K562 (cell line): ENCODE measurements at regions not wholly inside any gene's neighbourhood (a gene's known extent, or its start where the extent isn't known, plus 50 kb on each side); places are given as distances from the start of the nearest gene placed in this dataset.

Source experiments
- ATAC-seq: fragments of 200-7000 bp; cut with Tn5 transposase; 3 replicates; pipeline ENCODE4 v1.9.1; 2020; ENCODE audit warnings: moderate library complexity
- BruUV-seq: library from RNA; stranded (reverse); fragments of 400-500 nt; replicated peaks from 2 replicates; lab custom pipeline; 2021; lab: Mats Ljungman, UMichigan
- CTCF ChIA-PET: fragments of 300-600 bp; formaldehyde crosslinking; extraction: SDS; loops from one replicate; lab custom pipeline; 2021; ENCODE audit warnings: low intra/inter-chr PET ratio; lab: Yijun Ruan, JAX
- POLR2A ChIA-PET: fragments of 300-600, 350-650 bp; sonication (Branson Sonifier 250); formaldehyde crosslinking; extraction: SDS; loops from one replicate; lab custom pipeline; 2021; ENCODE audit warnings: antibody characterized with exemption, inconsistent platforms; lab: Yijun Ruan, JAX
- DNase-seq, 4 experiments: peaks; one replicate each; pipeline versions ENCODE4 v3.0.0 to v3.0.0-alpha.2; 2011 to 2018; ENCODE audit warnings: low spot score in 3 of 4, mixed read lengths in 3 of 4; ENCODE audit errors: extremely low read depth in 1 of 4
- FAIRE-seq: peaks from 2 replicates; lab custom pipeline; 2011; peaks lifted over from hg19 to GRCh38; lab: Jason Lieb, UNC
- H2AFZ ChIP-seq: 2 replicates; pipeline ENCODE4 v1.6.0; 2011; ENCODE audit warnings: low read depth, low read length, control low read depth, inconsistent platforms
- H3K27ac ChIP-seq: fragments of 200-600 bp; 3 replicates; pipeline ENCODE4 v1.8.0; 2011; ENCODE audit warnings: low read depth, mild to moderate bottlenecking, control low read depth, inconsistent platforms, low read length, moderate library complexity, mixed read lengths; ENCODE audit errors: extremely low read depth
- H3K27me3 ChIP-seq, 2 experiments: fragments of 300-600 bp in 1 of 2; 2 replicates in 1 of 2; 3 replicates in 1 of 2; pipeline versions ENCODE4 v1.6.0 to v1.8.0; 2011; ENCODE audit warnings: inconsistent platforms in 2 of 2, low read length in 2 of 2, mild to moderate bottlenecking in 1 of 2, mixed read lengths in 1 of 2, moderate library complexity in 1 of 2; ENCODE audit not compliant: control insufficient read depth in 2 of 2, insufficient read depth in 2 of 2
- H3K36me3 ChIP-seq: fragments of 300-600 bp; 3 replicates; pipeline ENCODE4 v1.8.0; 2011; ENCODE audit warnings: mild to moderate bottlenecking, low read length, inconsistent platforms; ENCODE audit not compliant: control insufficient read depth, insufficient read depth
- H3K4me1 ChIP-seq, 2 experiments: fragments of 200-600 bp in 1 of 2; replicated peaks in 1 of 2; 2 replicates in 1 of 2; 3 replicates in 1 of 2; pipeline versions ENCODE4 v1.5.1 to v1.8.0; 2011; ENCODE audit warnings: inconsistent platforms in 2 of 2, low read length in 2 of 2, mild to moderate bottlenecking in 1 of 2, mixed read lengths in 1 of 2, moderate library complexity in 1 of 2; ENCODE audit not compliant: control insufficient read depth in 2 of 2, insufficient read depth in 2 of 2
- H3K4me2 ChIP-seq: 2 replicates; pipeline ENCODE4 v1.6.1; 2011; ENCODE audit warnings: low read length, control low read depth, inconsistent platforms, mixed read lengths; ENCODE audit not compliant: insufficient read depth
- H3K4me3 ChIP-seq: fragments of 200-600 bp; sonication (generic), shearing (Covaris generic); 2 replicates; pipeline ENCODE4 v1.5.1; 2016; ENCODE audit warnings: control low read depth, inconsistent platforms
- H3K79me2 ChIP-seq: fragments of 200-600 bp; 3 replicates; pipeline ENCODE4 v1.8.0; 2011; ENCODE audit warnings: low read length, inconsistent platforms; ENCODE audit not compliant: control insufficient read depth, insufficient read depth
- H3K9ac ChIP-seq, 2 experiments: 2 replicates each; pipeline versions ENCODE4 v1.6.0 to v1.6.1; 2011; ENCODE audit warnings: low read depth in 2 of 2, low read length in 2 of 2, control low read depth in 1 of 2, inconsistent platforms in 1 of 2, mild to moderate bottlenecking in 1 of 2, mixed read lengths in 1 of 2; ENCODE audit not compliant: insufficient read depth in 1 of 2
- H3K9me1 ChIP-seq: one replicate; pipeline ENCODE4 v1.6.0; 2011; ENCODE audit warnings: inconsistent platforms, mild to moderate bottlenecking, low read length, moderate library complexity; ENCODE audit not compliant: control insufficient read depth, insufficient read depth
- H3K9me3 ChIP-seq: replicated peaks from 2 replicates; pipeline ENCODE4 v1.5.1; 2011; ENCODE audit warnings: low read depth, low read length, inconsistent platforms; ENCODE audit not compliant: control insufficient read depth, insufficient read depth
- H4K20me1 ChIP-seq: replicated peaks from 2 replicates; pipeline ENCODE4 v1.6.1; 2011; ENCODE audit warnings: low read length, inconsistent platforms, mixed read lengths; ENCODE audit not compliant: control insufficient read depth, insufficient read depth
- CBFA2T2 ChIP-seq: fragments of 450-650 bp; conservative IDR thresholded peaks from 2 replicates; pipeline ENCODE4 v1.6.1; 2017; ENCODE audit warnings: mild to moderate bottlenecking
- CEBPG ChIP-seq, 3 experiments: fragments of 200-800 bp in 1 of 3; sonication (Bioruptor generic) in 1 of 3; sonication (generic) in 1 of 3; formaldehyde crosslinking in 1 of 3; IDR thresholded peaks in 2 of 3; conservative IDR thresholded peaks in 1 of 3; 2 replicates each; pipeline versions ENCODE4 v1.6.1 to v1.8.0; 2016 to 2022; ENCODE audit warnings: missing compliant biosample characterization in 2 of 3, missing genetic modification characterization in 2 of 3, mild to moderate bottlenecking in 1 of 3, missing genetic modification reagents in 1 of 3
- EHMT2 ChIP-seq: fragments of 450-650 bp; IDR thresholded peaks from 2 replicates; pipeline ENCODE4 v1.6.1; 2018; ENCODE audit warnings: antibody characterized with exemption
- ELF4 ChIP-seq: fragments of 450-650 bp; formaldehyde crosslinking; IDR thresholded peaks from 2 replicates; pipeline ENCODE4 v1.4.0; 2022; ENCODE audit warnings: missing genetic modification characterization
- EWSR1 ChIP-seq: fragments of 450-650 bp; IDR thresholded peaks from 2 replicates; pipeline ENCODE4 v1.6.1; 2018; ENCODE audit warnings: borderline replicate concordance, mild to moderate bottlenecking, low read depth, moderate library complexity; ENCODE audit not compliant: partially characterized antibody
- FOXJ2 ChIP-seq: fragments of 200-800 bp; sonication (Bioruptor generic); IDR thresholded peaks from 2 replicates; pipeline ENCODE4 v1.6.1; 2016; ENCODE audit warnings: missing genetic modification characterization, missing compliant biosample characterization
- GTF2F1 ChIP-seq: IDR thresholded peaks from 2 replicates; pipeline ENCODE4 v1.6.1; 2011; ENCODE audit warnings: low read depth, low read length, improper control_type of control experiment
- LCOR ChIP-seq: sonication (generic); formaldehyde crosslinking; IDR thresholded peaks from 2 replicates; pipeline ENCODE4 v1.8.0; 2022; ENCODE audit warnings: mild to moderate bottlenecking, missing genetic modification reagents
- MTA1 ChIP-seq: fragments of 450-650 bp; IDR thresholded peaks from 2 replicates; pipeline ENCODE4 v1.6.1; 2017; ENCODE audit warnings: borderline replicate concordance
- MTA2 ChIP-seq: fragments of 450-650 bp; IDR thresholded peaks from 2 replicates; pipeline ENCODE4 v1.6.1; 2016; ENCODE audit warnings: low read depth
- PRMT5 ChIP-seq: sonication (generic); formaldehyde crosslinking; IDR thresholded peaks from 2 replicates; pipeline ENCODE4 v1.5.0; 2020; ENCODE audit warnings: missing genetic modification reagents
- SMAD1 ChIP-seq: fragments of 150-350 bp; IDR thresholded peaks from 2 replicates; pipeline ENCODE4 v1.6.1; 2014; ENCODE audit warnings: low read length, low read depth; ENCODE audit not compliant: partially characterized antibody
- TOE1 ChIP-seq, 2 experiments: fragments of 450-650 bp in 1 of 2; sonication (generic) in 1 of 2; formaldehyde crosslinking in 1 of 2; IDR thresholded peaks; 2 replicates each; pipeline versions ENCODE4 v1.7.1 to v1.8.0; 2016 to 2022; ENCODE audit warnings: borderline replicate concordance in 2 of 2, mild to moderate bottlenecking in 2 of 2, antibody characterized with exemption in 1 of 2, inconsistent platforms in 1 of 2, low read depth in 1 of 2, missing genetic modification reagents in 1 of 2, moderate library complexity in 1 of 2
- ZNF766 ChIP-seq: fragments of 200-800 bp; sonication (Bioruptor generic); conservative IDR thresholded peaks from 2 replicates; pipeline ENCODE4 v1.6.1; 2016; ENCODE audit warnings: missing genetic modification characterization, missing compliant biosample characterization
- ZNF778 ChIP-seq: fragments of 450-650 bp; formaldehyde crosslinking; IDR thresholded peaks from 2 replicates; pipeline ENCODE4 v1.4.0; 2020; ENCODE audit warnings: mild to moderate bottlenecking, moderate library complexity
- WGBS: fragments of 100-300 bp; shearing (Covaris generic); methylation state at CpG from one replicate; pipeline ENCODE4 v1.1.6; 2016; ENCODE audit warnings: low coverage, mixed read lengths; ENCODE audit not compliant: insufficient coverage; ENCODE audit errors: missing lambda C conversion rate; 5-methylcytosine and 5-hydroxymethylcytosine counted together
- in situ Hi-C: fragments of 300-500 bp; cut with MboI; formaldehyde crosslinking; loops from 4 replicates; pipeline ENCODE4 v1.15.0; 2018; ENCODE audit warnings: inconsistent platforms, mixed read lengths
- intact Hi-C: fragments of 100-400 bp; cut with micrococcal nuclease; formaldehyde crosslinking; loops from 2 replicates; pipeline ENCODE4 v1.14.2; 2022
- TF ChIP-seq, protein P1 (sequence below), 2 experiments: fragments of 450-650 bp; IDR thresholded peaks; 2 replicates each; pipeline ENCODE4 v1.6.1; 2016
- TF ChIP-seq, protein P2 (sequence below): sonication (generic); formaldehyde crosslinking; IDR thresholded peaks from 2 replicates; pipeline ENCODE4 v1.9.0; 2022; ENCODE audit warnings: mild to moderate bottlenecking, missing genetic modification reagents

DNA sequence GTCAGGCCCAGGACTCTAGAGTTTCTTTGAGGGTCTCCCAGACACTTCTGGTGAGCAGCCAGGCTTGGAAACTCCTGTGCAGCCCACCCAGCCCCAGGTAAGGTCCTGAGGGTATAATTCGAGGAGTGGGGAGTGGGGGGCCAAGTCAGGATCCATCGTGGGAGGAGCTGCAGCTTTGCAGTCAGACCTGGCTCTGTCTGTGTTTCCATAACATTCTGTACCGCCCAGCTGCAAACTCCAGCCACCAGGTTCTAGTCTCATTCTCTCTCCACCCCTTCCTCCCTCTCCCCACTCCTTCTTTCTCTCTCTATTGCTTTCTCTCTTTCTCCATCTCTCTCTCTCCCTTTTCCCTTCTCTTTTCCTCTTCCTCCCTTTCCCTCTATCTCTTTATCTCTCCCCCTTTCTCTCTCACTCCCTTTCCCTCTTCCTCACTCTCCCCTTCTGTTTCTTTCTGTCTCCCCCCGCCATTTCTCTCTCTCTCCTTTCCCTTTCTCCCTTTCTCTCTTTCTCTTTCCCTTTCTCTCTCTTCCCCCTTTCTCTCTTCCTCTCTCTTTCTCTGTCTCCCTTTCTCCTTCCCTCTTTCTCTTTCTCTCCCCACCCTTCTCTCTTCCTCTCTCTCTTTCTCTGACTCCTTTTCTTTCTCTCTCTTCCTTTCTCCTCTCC, 127.2 kb downstream of the MN1 start (continued):
- TF ChIP-seq EHMT2, result 0 out of 2 replicates have a peak, but pooled peaks have one; percentile 15
- TF ChIP-seq MTA1, result peak; percentile 27; the same call in 1 of the 2 replicates
- TF ChIP-seq ELF4 (CRISPR knock-in tag), result 0 out of 2 replicates have a peak, but pooled peaks have one; percentile 33
- TF ChIP-seq MTA2, result peak; percentile 8; the same call in 1 of the 2 replicates
- TF ChIP-seq, protein P1, sequence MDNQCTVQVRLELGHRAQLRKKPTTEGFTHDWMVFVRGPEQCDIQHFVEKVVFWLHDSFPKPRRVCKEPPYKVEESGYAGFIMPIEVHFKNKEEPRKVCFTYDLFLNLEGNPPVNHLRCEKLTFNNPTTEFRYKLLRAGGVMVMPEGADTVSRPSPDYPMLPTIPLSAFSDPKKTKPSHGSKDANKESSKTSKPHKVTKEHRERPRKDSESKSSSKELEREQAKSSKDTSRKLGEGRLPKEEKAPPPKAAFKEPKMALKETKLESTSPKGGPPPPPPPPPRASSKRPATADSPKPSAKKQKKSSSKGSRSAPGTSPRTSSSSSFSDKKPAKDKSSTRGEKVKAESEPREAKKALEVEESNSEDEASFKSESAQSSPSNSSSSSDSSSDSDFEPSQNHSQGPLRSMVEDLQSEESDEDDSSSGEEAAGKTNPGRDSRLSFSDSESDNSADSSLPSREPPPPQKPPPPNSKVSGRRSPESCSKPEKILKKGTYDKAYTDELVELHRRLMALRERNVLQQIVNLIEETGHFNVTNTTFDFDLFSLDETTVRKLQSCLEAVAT (IDR thresholded peaks at IDR 0.05), result 0 out of 4 replicates have a peak, but pooled peaks of 1 of the 2 experiments have one; percentile 21

GRCh38 chr22:27676545-27677213, 124.9 kb downstream of the MN1 start:
- in situ Hi-C loops (no loop called here), intact Hi-C loops (no loop called here)
- H3K27ac ChIP-seq, result no peak overlapping the region
- no peaks in the 10 kb centered on the region for H4K20me1 ChIP-seq
- ATAC-seq (no peak), FAIRE-seq (no peak), DNase-seq (no peak)
- no TSS peak for BruUV-seq
- ChIA-PET CTCF (no interaction called here), POLR2A (no interaction called here)
- peaks cover 3 to 12% of the 10 kb centered on the region in 2 experiments; a peak in 4 of 5 replicates for H3K4me1 ChIP-seq
- H3K9me3 ChIP-seq, result no peaks in the 10 kb centered on the region
- H2AFZ ChIP-seq, result no peak overlapping the region
- 21% methylated on average over 4 of the region's 4 CpGs for WGBS
- no peaks in the 10 kb centered on the region for H3K36me3 ChIP-seq
- no peak overlapping the region for H3K4me3 ChIP-seq
- H3K79me2 ChIP-seq, result no peaks in the 10 kb centered on the region
- H3K27me3 ChIP-seq, result no peaks in the 10 kb centered on the region
- no peak overlapping the region for H3K9ac ChIP-seq
- H3K4me2 ChIP-seq, result no peak overlapping the region
- no peaks in the 10 kb centered on the region for H3K9me1 ChIP-seq
- TF ChIP-seq, protein P1 (IDR thresholded peaks at IDR 0.05), result no peak
- TF ChIP-seq TOE1 (IDR thresholded peaks at IDR 0.05; ENCODE audit: borderline replicate concordance), result peak; percentile 84
- TF ChIP-seq TOE1 (CRISPR knock-in tag; IDR thresholded peaks at IDR 0.05; ENCODE audit: borderline replicate concordance, low read depth), result no peak
- TF ChIP-seq PRMT5 (CRISPR knock-in tag), result no peak
- TF ChIP-seq ZNF778, result no peak
- TF ChIP-seq LCOR (CRISPR knock-in tag), result no peak
- no peak for TF ChIP-seq EWSR1
- TF ChIP-seq, protein P2, sequence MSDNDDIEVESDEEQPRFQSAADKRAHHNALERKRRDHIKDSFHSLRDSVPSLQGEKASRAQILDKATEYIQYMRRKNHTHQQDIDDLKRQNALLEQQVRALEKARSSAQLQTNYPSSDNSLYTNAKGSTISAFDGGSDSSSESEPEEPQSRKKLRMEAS (CRISPR knock-in tag), result no peak
- peak; percentile 36; the same call in 1 of the 2 replicates for TF ChIP-seq CBFA2T2
- no peak for TF ChIP-seq ZNF766 (CRISPR knock-in tag)
- no peak for TF ChIP-seq GTF2F1
- TF ChIP-seq FOXJ2, result no peak
- TF ChIP-seq CEBPG (CRISPR knock-in tag; IDR thresholded peaks at IDR 0.05), result no peak
- TF ChIP-seq CEBPG (tag; conservative IDR thresholded peaks at IDR 0.05 in 1 of 2, IDR thresholded peaks at IDR 0.05 in 1 of 2), result no peak
- TF ChIP-seq SMAD1, result no peak
